Upper lobe of left lung (tissue), 6 donors: ENCODE measurements at regions not wholly inside any gene's neighbourhood (a gene's known extent, or its start where the extent isn't known, plus 50 kb on each side); places are given as distances from the start of the nearest gene placed in this dataset.

ENCODE experiments used
- ATAC-seq, 2 donors: fragments of 200-7000 bp; cut with Tn5 transposase; one replicate each; pipeline ENCODE4 v1.9.1; 2022; ENCODE audit warnings: mild to moderate bottlenecking in 2 of 2, moderate library complexity in 2 of 2; ENCODE audit not compliant: low FRiP score in 2 of 2
- DNase-seq, 2 donors: peaks; one replicate each; pipeline ENCODE4 v3.0.0-alpha.2; 2019 to 2020
- H3K27ac ChIP-seq, 4 donors: fragments of 200-600 bp; sonication (generic); one replicate each; pipeline ENCODE4 v1.5.1; 2016 to 2019
- H3K27me3 ChIP-seq, 4 donors: fragments of 200-600 bp; sonication (generic); one replicate each; pipeline ENCODE4 v1.5.1; 2017 to 2019
- H3K36me3 ChIP-seq, 4 donors: fragments of 200-600 bp; sonication (generic); one replicate each; pipeline ENCODE4 v1.5.1; 2016 to 2019
- H3K4me1 ChIP-seq, 4 donors: fragments of 200-600 bp; sonication (generic); one replicate each; pipeline ENCODE4 v1.5.1; 2018 to 2019
- H3K4me3 ChIP-seq, 4 donors: fragments of 200-600 bp; sonication (generic); one replicate each; pipeline ENCODE4 v1.5.1; 2017 to 2019; ENCODE audit warnings: mild to moderate bottlenecking in 2 of 4, moderate library complexity in 1 of 4
- H3K9me3 ChIP-seq, 4 donors: fragments of 200-600 bp; sonication (generic); one replicate each; pipeline ENCODE4 v1.5.1; 2018 to 2019
- EP300 ChIP-seq, 4 donors: sonication (generic); formaldehyde crosslinking; IDR thresholded peaks; one replicate each; pipeline ENCODE4 v1.5.1; 2017; ENCODE audit warnings: antibody characterized with exemption in 4 of 4, control low read depth in 2 of 4
- POLR2A ChIP-seq, 4 donors: fragments of 450-650 bp; IDR thresholded peaks; one replicate each; pipeline ENCODE4 v1.5.1; 2016 to 2017; ENCODE audit warnings: antibody characterized with exemption in 4 of 4, mild to moderate bottlenecking in 2 of 4
- POLR2AphosphoS5 ChIP-seq, 2 donors: sonication (generic); formaldehyde crosslinking; IDR thresholded peaks; one replicate each; pipeline ENCODE4 v1.5.1; 2017; ENCODE audit warnings: antibody characterized with exemption in 2 of 2
- WGBS, 2 donors: methylation state at CpG; one replicate each; pipeline ENCODE4 v1.1.5; 2017 to 2018; 5-methylcytosine and 5-hydroxymethylcytosine counted together
- TF ChIP-seq, protein P1 (sequence below), 6 experiments: fragments of 450-650 bp in 4 of 6; fragments of 200-600 bp in 2 of 6; sonication (generic) in 2 of 6; IDR thresholded peaks; one replicate each; pipeline ENCODE4 v1.5.1; 2016 to 2019; ENCODE audit warnings: antibody characterized with exemption in 6 of 6
- donor health status: DM: no; HTN: no; CAD: no; lungs with moderate emphysema.
- donor health status: DM: no; HTN: yes; CAD: no; lungs with severe emphysema.

DNA sequence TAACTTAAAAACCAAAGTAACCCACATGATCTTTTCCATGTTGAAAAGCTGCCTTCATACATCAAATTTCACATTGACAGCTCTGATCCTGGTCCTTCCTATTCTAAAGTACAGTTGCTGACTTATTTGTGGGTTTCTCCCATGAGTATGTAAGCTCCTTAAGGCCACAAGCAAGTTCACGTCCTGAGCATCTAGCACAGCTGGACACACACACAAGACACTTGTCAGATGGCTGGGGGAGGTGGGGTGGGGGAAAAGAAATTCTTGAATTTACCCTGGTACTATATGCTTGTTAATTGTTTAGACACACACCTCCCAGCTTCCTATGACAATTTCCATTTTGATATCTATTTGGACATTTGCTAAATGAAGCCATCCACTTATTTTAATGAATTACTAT lies 162.8 kb downstream of the ZIC5 start:
- no peak for TF ChIP-seq POLR2AphosphoS5 (IDR thresholded peaks at IDR 0.05)
- TF ChIP-seq, protein P1, sequence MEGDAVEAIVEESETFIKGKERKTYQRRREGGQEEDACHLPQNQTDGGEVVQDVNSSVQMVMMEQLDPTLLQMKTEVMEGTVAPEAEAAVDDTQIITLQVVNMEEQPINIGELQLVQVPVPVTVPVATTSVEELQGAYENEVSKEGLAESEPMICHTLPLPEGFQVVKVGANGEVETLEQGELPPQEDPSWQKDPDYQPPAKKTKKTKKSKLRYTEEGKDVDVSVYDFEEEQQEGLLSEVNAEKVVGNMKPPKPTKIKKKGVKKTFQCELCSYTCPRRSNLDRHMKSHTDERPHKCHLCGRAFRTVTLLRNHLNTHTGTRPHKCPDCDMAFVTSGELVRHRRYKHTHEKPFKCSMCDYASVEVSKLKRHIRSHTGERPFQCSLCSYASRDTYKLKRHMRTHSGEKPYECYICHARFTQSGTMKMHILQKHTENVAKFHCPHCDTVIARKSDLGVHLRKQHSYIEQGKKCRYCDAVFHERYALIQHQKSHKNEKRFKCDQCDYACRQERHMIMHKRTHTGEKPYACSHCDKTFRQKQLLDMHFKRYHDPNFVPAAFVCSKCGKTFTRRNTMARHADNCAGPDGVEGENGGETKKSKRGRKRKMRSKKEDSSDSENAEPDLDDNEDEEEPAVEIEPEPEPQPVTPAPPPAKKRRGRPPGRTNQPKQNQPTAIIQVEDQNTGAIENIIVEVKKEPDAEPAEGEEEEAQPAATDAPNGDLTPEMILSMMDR (IDR thresholded peaks at IDR 0.05): no peak
- TF ChIP-seq EP300 (IDR thresholded peaks at IDR 0.05): no peak
- TF ChIP-seq POLR2A (IDR thresholded peaks at IDR 0.05): no peak
- H3K9me3 ChIP-seq: no peaks in the 10 kb centered on the region
- no peak for DNase-seq
- ATAC-seq: no peak
- H3K4me1 ChIP-seq: no peaks in the 10 kb centered on the region
- H3K4me3 ChIP-seq: no peak overlapping the region
- 29 to 41% methylated on average over 1 of the region's 1 CpG for WGBS, 2 donors
- no peak overlapping the region for H3K27ac ChIP-seq
- H3K27me3 ChIP-seq: no peaks in the 10 kb centered on the region
- H3K36me3 ChIP-seq: no peaks in the 10 kb centered on the region

DNA sequence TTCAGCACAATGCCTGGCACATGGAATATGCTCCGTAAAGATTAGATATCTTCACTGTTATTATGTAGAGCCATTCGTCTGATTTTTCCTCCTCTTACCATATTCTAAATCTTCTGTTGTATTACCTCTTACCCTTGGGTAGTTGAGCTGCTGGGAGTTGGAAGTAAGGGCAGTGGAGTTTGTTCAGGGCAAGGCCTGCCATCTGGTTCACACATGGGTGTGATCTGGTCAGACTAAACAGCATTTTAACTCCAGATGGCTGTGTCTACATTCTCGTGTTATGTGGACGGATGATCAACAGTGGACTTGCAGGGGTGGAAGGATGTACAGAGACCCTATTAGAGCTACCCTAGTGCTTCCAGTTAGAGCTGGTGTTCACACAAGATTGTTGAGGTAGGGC lies 164.9 kb downstream of the ZIC5 start:
- ATAC-seq (no peak), DNase-seq (no peak)
- Histone ChIP-seq H3K4me1 (no peaks in the 10 kb centered on the region), H3K4me3 (no peak overlapping the region), H3K36me3 (no peaks in the 10 kb centered on the region), H3K27me3 (no peaks in the 10 kb centered on the region), H3K27ac (no peak overlapping the region), H3K9me3 (no peaks in the 10 kb centered on the region)
- no peak for TF ChIP-seq POLR2AphosphoS5 (IDR thresholded peaks at IDR 0.05)
- 92 to 97% methylated on average over 4 of the region's 4 CpGs for WGBS, 2 donors

DNA sequence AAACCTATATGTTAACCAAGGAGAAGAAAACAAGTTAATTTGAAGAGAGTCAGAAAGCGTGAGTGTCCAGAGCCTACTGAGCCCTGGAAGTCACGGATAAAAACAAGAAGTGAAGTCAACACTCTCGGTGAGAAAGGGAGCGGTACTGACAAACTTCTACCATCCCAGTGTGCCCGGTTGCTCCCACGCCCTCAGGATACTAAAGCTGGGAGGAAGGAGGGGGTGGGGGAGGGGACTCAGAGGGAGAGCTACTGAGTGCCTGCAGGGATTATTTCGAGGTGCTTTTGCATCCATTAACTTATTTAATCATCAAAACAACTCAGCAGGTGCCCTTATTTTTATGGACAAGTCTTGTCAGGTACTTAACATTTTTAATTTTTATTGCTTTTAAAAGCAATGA lies 166.2 kb downstream of the ZIC5 start:
- TF ChIP-seq, protein P1 (IDR thresholded peaks at IDR 0.05): no peak
- TF ChIP-seq POLR2A (IDR thresholded peaks at IDR 0.05): no peak
- no peak for TF ChIP-seq POLR2AphosphoS5 (IDR thresholded peaks at IDR 0.05)
- no peak for TF ChIP-seq EP300 (IDR thresholded peaks at IDR 0.05)

DNA sequence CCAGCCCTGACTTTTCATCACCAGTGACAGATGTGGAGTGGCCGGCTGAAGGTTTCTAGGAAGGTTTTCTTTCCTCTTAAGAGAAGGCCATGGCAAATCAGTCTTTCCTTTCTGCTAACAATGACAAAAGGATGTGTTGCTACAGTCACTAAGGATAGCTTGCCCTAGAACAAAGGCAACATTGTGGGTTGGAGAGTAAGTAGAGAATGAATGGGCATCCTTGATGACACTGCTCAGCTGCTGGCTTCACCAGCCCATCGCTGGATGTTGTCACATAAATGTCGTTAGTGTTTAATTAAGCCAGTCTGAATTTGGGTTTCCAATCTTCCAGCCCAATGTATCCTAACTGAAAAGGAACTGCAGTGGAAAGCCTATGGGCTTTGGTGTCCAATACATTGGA lies 168.4 kb downstream of the ZIC5 start:
- no peak overlapping the region for H3K4me3 ChIP-seq
- no peaks in the 10 kb centered on the region for H3K9me3 ChIP-seq
- no peak for ATAC-seq
- no peaks in the 10 kb centered on the region for H3K4me1 ChIP-seq
- TF ChIP-seq POLR2AphosphoS5 (IDR thresholded peaks at IDR 0.05) (no peak), EP300 (IDR thresholded peaks at IDR 0.05) (no peak), POLR2A (IDR thresholded peaks at IDR 0.05) (no peak)
- TF ChIP-seq, protein P1 (IDR thresholded peaks at IDR 0.05): no peak
- WGBS, 2 donors: 94 to 97% methylated on average over 3 of the region's 3 CpGs
- H3K36me3 ChIP-seq: no peaks in the 10 kb centered on the region
- no peaks in the 10 kb centered on the region for H3K27me3 ChIP-seq
- DNase-seq: no peak
- H3K27ac ChIP-seq: no peak overlapping the region

More for the DNA sequence above, 166.2 kb downstream of the ZIC5 start:
- Histone ChIP-seq H3K4me1 (no peaks in the 10 kb centered on the region), H3K27me3 (no peaks in the 10 kb centered on the region), H3K4me3 (no peak overlapping the region), H3K27ac (no peak overlapping the region), H3K9me3 (no peaks in the 10 kb centered on the region), H3K36me3 (no peaks in the 10 kb centered on the region)
- ATAC-seq (no peak), DNase-seq (no peak)
- 60 to 68% methylated on average over 7 of the region's 7 CpGs for WGBS, 2 donors

DNA sequence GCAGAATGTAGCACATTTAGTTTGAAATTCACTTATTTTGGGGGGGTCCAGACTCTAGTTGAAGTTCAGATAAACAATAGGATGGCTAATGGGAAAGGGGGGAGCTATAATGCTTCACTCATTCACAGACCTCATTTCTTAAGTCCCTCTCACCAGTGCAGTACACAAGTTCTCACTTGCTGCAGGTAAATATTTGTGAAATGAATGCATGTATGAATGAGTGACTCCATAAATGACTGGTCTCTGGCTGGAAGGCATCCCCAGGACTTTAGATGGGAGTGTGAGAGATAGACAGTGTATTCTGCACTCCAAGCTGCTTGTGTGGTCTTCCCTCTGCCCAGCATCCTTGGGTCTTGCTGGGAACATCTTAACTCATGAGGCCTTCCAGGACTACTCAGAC lies 169.2 kb downstream of the ZIC5 start:
- TF ChIP-seq, protein P1 (IDR thresholded peaks at IDR 0.05): no peak
- TF ChIP-seq EP300 (IDR thresholded peaks at IDR 0.05) (no peak), POLR2AphosphoS5 (IDR thresholded peaks at IDR 0.05) (no peak), POLR2A (IDR thresholded peaks at IDR 0.05) (no peak)
- Histone ChIP-seq H3K4me1 (no peaks in the 10 kb centered on the region), H3K27me3 (no peaks in the 10 kb centered on the region), H3K9me3 (no peaks in the 10 kb centered on the region), H3K27ac (no peak overlapping the region), H3K4me3 (no peak overlapping the region), H3K36me3 (no peaks in the 10 kb centered on the region)
- DNase-seq (no peak), ATAC-seq (no peak)
